ENCODE measurements at regions not wholly inside any gene's neighbourhood (a gene's known extent, or its start where the extent isn't known, plus 50 kb on each side); places are given as distances from the start of the nearest gene placed in this dataset.
"Not testable (repeated sequence)": the region's sequence is repeated elsewhere in the genome, so short reads cannot be mapped to it uniquely, and the experiment has no call there.

GRCh38 chr2:95767950-95768349, 176.1 kb downstream of the TRIM43 start:
- DNase-seq, result not testable (repeated sequence)

GRCh38 chr2:95769256-95769655, 177.5 kb downstream of the TRIM43 start:
- not testable (repeated sequence) for DNase-seq

- DNase-seq, result not testable (repeated sequence)
Measured at GRCh38 chr2:95770726-95771125, 178.9 kb downstream of the TRIM43 start.

GRCh38 chr2:95774322-95775192, 182.8 kb downstream of the TRIM43 start:
- DNase-seq, result not testable (repeated sequence)

GRCh38 chr2:95775193-95775531, 183.4 kb downstream of the TRIM43 start:
- DNase-seq, result not testable (repeated sequence)

All from NCI-H2107 (cell line).